Thymus (tissue), 11 donors: ENCODE measurements at regions not wholly inside any gene's neighbourhood (a gene's known extent, or its start where the extent isn't known, plus 50 kb on each side); places are given as distances from the start of the nearest gene placed in this dataset.
"Not testable (repeated sequence)": the region's sequence is repeated elsewhere in the genome, so short reads cannot be mapped to it uniquely, and the experiment has no call there.

Experiments used
- DNase-seq, 9 donors: peaks; one replicate each; pipeline ENCODE4 v3.0.0-alpha.2; 2013; ENCODE audit warnings: low spot score in 9 of 9, low read depth in 6 of 9, missing footprints in 1 of 9
- H3K27ac ChIP-seq, 2 donors: one replicate each; pipeline ENCODE4 v1.5.1; 2013; ENCODE audit warnings: control low read depth in 1 of 2, low read depth in 1 of 2, low read length in 1 of 2, mild to moderate bottlenecking in 1 of 2, moderate library complexity in 1 of 2
- H3K27me3 ChIP-seq, 2 donors: one replicate each; pipeline ENCODE4 v1.5.1; 2013; ENCODE audit warnings: low read length in 1 of 2; ENCODE audit not compliant: control insufficient read depth in 2 of 2, insufficient read depth in 1 of 2
- H3K36me3 ChIP-seq, 2 donors: one replicate each; pipeline ENCODE4 v1.5.1; 2013; ENCODE audit warnings: low read length in 1 of 2, mild to moderate bottlenecking in 1 of 2, moderate library complexity in 1 of 2; ENCODE audit not compliant: control insufficient read depth in 2 of 2, insufficient read depth in 2 of 2
- H3K4me1 ChIP-seq, 2 donors: one replicate each; pipeline ENCODE4 v1.5.1; 2013; ENCODE audit warnings: low read length in 2 of 2; ENCODE audit not compliant: control insufficient read depth in 2 of 2, insufficient read depth in 2 of 2
- H3K4me3 ChIP-seq, 2 donors: one replicate each; pipeline ENCODE4 v1.5.1; 2013; ENCODE audit warnings: low read length in 2 of 2, control low read depth in 1 of 2, mild to moderate bottlenecking in 1 of 2
- H3K9me3 ChIP-seq, 2 donors: one replicate each; pipeline ENCODE4 v1.5.1; 2013; ENCODE audit warnings: low read length in 1 of 2, mild to moderate bottlenecking in 1 of 2; ENCODE audit not compliant: control insufficient read depth in 2 of 2, insufficient read depth in 1 of 2
- WGBS: extraction: QIAGEN DNeasy Blood & Tissue Kit; methylation state at CpG from one replicate; pipeline ENCODE4 v1.1.7; 2013; 5-methylcytosine and 5-hydroxymethylcytosine counted together
- donor health status: healthy.

DNA sequence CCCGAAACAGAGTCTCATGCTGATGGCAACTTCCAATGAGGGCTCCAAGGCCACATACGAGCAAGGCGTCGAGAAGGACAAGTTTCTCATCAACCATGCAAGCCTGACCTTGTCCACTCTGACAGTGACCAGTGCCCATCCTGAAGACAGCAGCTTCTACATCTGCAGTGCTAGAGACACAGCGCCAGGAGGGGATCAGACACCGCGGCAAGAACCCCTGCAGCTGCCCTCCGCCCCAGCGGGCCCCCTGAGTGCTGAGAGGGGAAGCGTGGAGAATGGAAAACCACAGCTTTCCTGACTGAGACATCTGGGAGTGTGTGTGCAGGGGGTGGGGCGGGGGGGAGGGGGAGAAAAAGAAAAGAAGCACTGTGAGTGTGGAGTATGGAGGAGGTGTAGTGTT is 122.0 kb upstream of the PRSS1 start:
- H3K27ac ChIP-seq = peak overlapping the region; percentile 79 to 87
- peaks cover 0 to 36% of the 10 kb centered on the region in 2 donors for H3K4me1 ChIP-seq
- not testable (repeated sequence) for H3K27me3 ChIP-seq, H3K9me3 ChIP-seq, H3K36me3 ChIP-seq
- peak in 1 of 9 donors; percentile 51 for DNase-seq
- WGBS = 15% methylated on average over 11 of the region's 11 CpGs
- H3K4me3 ChIP-seq = peak overlapping the region; percentile 42 to 48

DNA sequence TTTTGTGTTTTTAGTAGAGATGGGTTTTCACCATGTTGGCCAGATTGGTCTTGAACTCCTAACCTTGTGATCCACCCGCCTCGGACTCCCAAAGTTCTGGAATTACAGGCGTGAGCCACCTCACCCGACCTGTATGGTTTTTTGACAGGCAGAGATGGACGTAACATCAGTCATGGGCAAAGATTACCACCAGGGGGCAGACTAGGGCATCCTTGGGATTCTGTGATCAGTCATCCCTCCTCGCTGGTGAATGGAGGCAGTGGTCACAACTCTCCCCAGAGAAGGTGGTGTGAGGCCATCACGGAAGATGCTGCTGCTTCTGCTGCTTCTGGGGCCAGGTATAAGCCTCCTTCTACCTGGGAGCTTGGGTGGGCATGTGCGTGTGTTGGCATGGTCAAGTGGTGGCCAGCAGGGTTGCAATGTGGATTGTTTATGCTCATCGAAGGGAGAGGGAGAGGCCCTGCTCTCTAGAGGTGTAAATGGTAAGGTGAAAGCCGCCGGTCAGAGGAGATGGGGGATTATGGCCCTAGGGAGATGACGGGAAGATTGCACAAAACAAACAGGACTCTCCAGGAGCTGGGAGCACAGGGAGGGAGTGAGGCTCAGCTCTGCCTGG is 122.7 kb upstream of the PRSS1 start:
- peaks cover 0 to 36% of the 10 kb centered on the region in 2 donors for H3K4me1 ChIP-seq
- H3K27me3 ChIP-seq = no peaks in the 10 kb centered on the region
- 65% methylated on average over 12 of the region's 12 CpGs for WGBS
- DNase-seq = peak in 6 of 9 donors; percentile 45 to 83 (median 60)
- H3K27ac ChIP-seq = peak overlapping the region; percentile 79 to 87
- H3K4me3 ChIP-seq = peak overlapping the region; percentile 42 to 48
- H3K36me3 ChIP-seq = no peaks in the 10 kb centered on the region
- no peaks in the 10 kb centered on the region for H3K9me3 ChIP-seq

DNA sequence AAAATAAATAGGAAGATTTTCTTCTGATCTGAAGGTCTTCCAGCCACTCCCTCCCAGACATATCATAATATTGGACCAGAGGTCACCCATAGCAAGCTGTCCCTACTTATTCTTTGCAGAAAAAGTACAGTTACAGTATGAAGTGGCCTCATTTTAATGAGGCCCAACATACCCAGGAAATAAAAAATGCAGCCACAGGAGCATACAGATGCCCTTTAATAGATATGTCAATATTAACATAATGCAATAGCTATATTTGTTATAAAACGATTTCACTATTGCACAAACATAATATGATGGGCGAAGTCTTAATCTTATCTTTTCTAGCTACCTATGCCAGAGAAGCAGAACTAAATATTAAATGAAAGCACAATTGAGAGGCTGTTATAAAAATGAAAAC is 124.1 kb upstream of the PRSS1 start:
- H3K4me3 ChIP-seq, H3K27ac ChIP-seq, H3K36me3 ChIP-seq, DNase-seq, H3K9me3 ChIP-seq, H3K27me3 ChIP-seq: not testable (repeated sequence)
- WGBS = 89% methylated on average over 2 of the region's 2 CpGs
- peaks cover 0 to 31% of the 10 kb centered on the region in 2 donors for H3K4me1 ChIP-seq

DNA sequence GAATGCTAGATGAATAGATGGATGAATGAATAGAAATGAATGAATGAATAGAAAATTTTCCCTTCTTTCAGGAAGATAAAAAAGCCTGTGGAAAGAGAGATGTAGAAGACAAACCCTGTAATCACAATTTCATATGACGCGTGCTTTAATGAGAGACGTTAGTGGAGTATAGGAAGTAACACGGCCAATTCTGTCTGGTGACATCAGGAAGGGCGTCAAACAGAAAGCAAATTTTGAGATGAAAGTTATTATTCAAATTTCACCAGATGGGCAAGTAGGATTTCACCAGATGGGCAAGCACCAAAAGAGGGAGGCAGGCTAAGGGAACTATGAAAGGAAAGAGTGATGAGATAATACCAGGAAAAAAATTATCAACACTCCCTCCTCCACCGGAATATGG is 128.9 kb upstream of the PRSS1 start:
- 84% methylated on average over 6 of the region's 6 CpGs for WGBS
- Histone ChIP-seq H3K36me3 (no peaks in the 10 kb centered on the region), H3K4me1 (peaks cover 0 to 28% of the 10 kb centered on the region in 2 donors), H3K9me3 (no peaks in the 10 kb centered on the region), H3K4me3 (no peak overlapping the region), H3K27me3 (no peaks in the 10 kb centered on the region), H3K27ac (no peak overlapping the region)
- DNase-seq = no peak

DNA sequence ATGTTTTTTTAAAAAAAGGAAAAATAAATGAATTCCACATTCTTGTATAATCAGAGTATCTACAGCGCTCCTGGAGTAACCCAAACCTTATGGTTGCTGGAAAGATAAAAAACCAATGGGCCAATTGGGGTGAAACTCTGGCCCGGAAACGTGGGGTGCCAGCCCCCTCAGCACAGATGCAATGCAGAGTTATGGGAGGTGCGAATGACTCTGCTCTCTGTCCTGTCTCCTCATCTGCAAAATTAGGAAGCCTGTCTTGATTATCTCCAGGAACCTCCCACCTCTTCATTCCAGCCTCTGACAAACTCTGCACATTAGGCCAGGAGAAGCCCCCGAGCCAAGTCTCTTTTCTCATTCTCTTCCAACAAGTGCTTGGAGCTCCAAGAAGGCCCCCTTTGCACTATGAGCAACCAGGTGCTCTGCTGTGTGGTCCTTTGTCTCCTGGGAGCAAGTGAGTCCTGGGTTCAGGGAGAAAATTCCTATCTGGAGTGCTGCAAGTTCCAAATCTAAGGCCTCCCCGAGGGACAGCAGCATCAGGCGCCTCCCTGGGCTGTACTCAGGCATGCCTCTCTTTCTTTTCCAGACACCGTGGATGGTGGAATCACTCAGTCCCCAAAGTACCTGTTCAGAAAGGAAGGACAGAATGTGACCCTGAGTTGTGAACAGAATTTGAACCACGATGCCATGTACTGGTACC is 130.5 kb upstream of the PRSS1 start:
- Histone ChIP-seq H3K27ac (peak overlapping the region; percentile 42 to 85), H3K4me3 (peak overlapping the region; percentile 29 to 30), H3K9me3 (no peaks in the 10 kb centered on the region), H3K27me3 (no peaks in the 10 kb centered on the region), H3K4me1 (peaks cover 2 to 30% of the 10 kb centered on the region in 2 donors), H3K36me3 (no peaks in the 10 kb centered on the region)
- peak in 1 of 9 donors; percentile 34 for DNase-seq
- WGBS = 91% methylated on average over 9 of the region's 9 CpGs

DNA sequence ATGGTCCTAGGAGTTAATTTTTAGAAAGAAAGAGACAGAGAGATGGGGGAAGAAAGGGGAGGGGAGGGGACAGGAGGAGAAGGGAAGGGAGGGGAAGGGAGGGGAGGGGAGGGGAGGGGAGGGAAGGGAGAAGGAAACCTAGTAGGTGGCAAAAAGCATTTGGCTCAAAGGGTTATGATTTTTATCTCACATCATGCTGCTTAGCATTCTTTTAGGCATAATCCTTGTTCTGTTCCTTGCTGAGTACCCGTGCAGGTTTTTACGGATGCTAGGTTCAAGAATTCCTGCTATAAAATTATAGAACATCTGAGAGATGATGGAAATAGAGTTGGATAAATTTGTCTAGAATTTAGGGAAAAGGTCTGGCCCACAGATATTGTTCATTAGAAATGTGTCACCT is 132.4 kb upstream of the PRSS1 start:
- Histone ChIP-seq H3K27ac (peak overlapping the region in 1 of 2 donors; percentile 85), H3K27me3 (no peaks in the 10 kb centered on the region), H3K36me3 (no peaks in the 10 kb centered on the region), H3K9me3 (no peaks in the 10 kb centered on the region), H3K4me1 (peaks cover 2 to 31% of the 10 kb centered on the region in 2 donors), H3K4me3 (peak overlapping the region; percentile 23 to 35)
- 71% methylated on average over 2 of the region's 2 CpGs for WGBS
- no peak for DNase-seq

DNA sequence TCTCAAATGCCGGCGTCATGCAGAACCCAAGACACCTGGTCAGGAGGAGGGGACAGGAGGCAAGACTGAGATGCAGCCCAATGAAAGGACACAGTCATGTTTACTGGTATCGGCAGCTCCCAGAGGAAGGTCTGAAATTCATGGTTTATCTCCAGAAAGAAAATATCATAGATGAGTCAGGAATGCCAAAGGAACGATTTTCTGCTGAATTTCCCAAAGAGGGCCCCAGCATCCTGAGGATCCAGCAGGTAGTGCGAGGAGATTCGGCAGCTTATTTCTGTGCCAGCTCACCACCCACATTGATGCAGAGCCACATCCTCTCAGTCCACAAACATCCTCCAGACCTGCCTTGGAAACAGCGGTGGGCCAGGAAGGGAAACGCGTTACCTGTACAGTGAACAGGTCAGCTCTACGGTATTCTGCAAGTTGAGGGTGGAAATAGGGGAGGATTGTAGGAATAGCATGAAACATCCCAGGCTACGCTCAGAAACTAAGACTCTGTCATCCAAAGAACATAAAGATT is 133.1 kb upstream of the PRSS1 start:
- WGBS = 53% methylated on average over 11 of the region's 11 CpGs
- Histone ChIP-seq H3K27me3 (no peaks in the 10 kb centered on the region), H3K9me3 (no peaks in the 10 kb centered on the region), H3K4me1 (peaks cover 2 to 34% of the 10 kb centered on the region in 2 donors), H3K4me3 (peak overlapping the region; percentile 23 to 35), H3K36me3 (no peaks in the 10 kb centered on the region), H3K27ac (peak overlapping the region; percentile 70 to 74)
- peak in 1 of 9 donors; percentile 37 for DNase-seq

DNA sequence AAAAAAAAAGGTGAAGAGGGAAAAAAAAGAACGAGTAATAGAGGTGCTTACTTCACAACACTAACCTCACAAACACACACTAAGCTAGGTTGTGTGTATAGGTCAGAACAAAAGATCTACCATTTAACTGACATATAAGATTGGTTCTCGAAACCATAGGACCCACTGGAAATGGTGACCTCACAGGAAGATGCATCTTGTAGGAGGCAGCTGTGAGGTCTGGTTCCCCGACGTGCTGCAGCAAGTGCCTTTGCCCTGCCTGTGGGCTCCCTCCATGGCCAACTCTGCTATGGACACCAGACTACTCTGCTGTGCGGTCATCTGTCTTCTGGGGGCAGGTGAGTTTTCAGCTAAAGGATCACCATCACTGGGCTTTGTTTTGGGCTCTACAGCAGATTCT is 133.8 kb upstream of the PRSS1 start:
- DNase-seq = peak in 1 of 9 donors; percentile 34
- WGBS = 74% methylated on average over 5 of the region's 5 CpGs
- no peaks in the 10 kb centered on the region for H3K36me3 ChIP-seq
- H3K27ac ChIP-seq = peak overlapping the region in 1 of 2 donors; percentile 74
- H3K4me1 ChIP-seq = peaks cover 2 to 34% of the 10 kb centered on the region in 2 donors
- no peaks in the 10 kb centered on the region for H3K27me3 ChIP-seq
- no peaks in the 10 kb centered on the region for H3K9me3 ChIP-seq
- peak overlapping the region; percentile 23 to 35 for H3K4me3 ChIP-seq

DNA sequence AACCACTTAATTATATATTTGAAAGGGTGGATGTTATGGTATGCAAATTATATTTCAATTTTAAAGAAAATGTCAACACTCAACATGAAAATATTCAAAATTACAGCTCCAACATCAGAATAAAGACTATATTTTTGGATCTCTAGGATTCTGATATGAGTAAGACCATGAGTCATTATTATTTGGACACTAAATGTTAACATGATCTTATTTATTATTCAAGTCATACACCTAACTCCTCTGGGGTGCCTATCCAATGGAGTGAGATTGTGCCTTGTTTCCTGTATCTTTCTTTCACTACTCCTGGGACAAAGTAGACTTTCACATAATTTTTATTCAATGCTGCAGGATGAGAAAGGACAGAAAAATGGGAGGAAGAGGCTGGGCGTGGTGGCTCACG is 135.2 kb upstream of the PRSS1 start:
- H3K27me3 ChIP-seq = no peaks in the 10 kb centered on the region
- no peaks in the 10 kb centered on the region for H3K36me3 ChIP-seq
- H3K4me3 ChIP-seq = no peak overlapping the region
- WGBS = 97% methylated on average over 2 of the region's 2 CpGs
- H3K27ac ChIP-seq = no peak overlapping the region
- DNase-seq = no peak
- peaks cover 2 to 30% of the 10 kb centered on the region in 2 donors for H3K4me1 ChIP-seq
- H3K9me3 ChIP-seq = no peaks in the 10 kb centered on the region
